ENCODE measurements at regions not wholly inside any gene's neighbourhood (a gene's known extent, or its start where the extent isn't known, plus 50 kb on each side); places are given as distances from the start of the nearest gene placed in this dataset.

GRCh38 chr22:25452116-25452700, 112.3 kb upstream of the GRK3 start:
- TF ChIP-seq, protein P1, sequence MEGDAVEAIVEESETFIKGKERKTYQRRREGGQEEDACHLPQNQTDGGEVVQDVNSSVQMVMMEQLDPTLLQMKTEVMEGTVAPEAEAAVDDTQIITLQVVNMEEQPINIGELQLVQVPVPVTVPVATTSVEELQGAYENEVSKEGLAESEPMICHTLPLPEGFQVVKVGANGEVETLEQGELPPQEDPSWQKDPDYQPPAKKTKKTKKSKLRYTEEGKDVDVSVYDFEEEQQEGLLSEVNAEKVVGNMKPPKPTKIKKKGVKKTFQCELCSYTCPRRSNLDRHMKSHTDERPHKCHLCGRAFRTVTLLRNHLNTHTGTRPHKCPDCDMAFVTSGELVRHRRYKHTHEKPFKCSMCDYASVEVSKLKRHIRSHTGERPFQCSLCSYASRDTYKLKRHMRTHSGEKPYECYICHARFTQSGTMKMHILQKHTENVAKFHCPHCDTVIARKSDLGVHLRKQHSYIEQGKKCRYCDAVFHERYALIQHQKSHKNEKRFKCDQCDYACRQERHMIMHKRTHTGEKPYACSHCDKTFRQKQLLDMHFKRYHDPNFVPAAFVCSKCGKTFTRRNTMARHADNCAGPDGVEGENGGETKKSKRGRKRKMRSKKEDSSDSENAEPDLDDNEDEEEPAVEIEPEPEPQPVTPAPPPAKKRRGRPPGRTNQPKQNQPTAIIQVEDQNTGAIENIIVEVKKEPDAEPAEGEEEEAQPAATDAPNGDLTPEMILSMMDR (IDR thresholded peaks at IDR 0.05; ENCODE audit: poor library complexity, severe bottlenecking), result no peak
- TF ChIP-seq RAD21 (conservative IDR thresholded peaks at IDR 0.05), result no peak
- TF ChIP-seq POLR2AphosphoS5 (IDR thresholded peaks at IDR 0.05), result no peak
- no peak for TF ChIP-seq EZH2 (IDR thresholded peaks at IDR 0.05; ENCODE audit: borderline replicate concordance, insufficient read depth, low read length, poor library complexity, severe bottlenecking)
- TF ChIP-seq EP300 (conservative IDR thresholded peaks at IDR 0.05; ENCODE audit: poor library complexity, severe bottlenecking), result no peak
- no peak for TF ChIP-seq MXI1 (conservative IDR thresholded peaks at IDR 0.05; ENCODE audit: poor library complexity, severe bottlenecking)
- TF ChIP-seq, protein P2, sequence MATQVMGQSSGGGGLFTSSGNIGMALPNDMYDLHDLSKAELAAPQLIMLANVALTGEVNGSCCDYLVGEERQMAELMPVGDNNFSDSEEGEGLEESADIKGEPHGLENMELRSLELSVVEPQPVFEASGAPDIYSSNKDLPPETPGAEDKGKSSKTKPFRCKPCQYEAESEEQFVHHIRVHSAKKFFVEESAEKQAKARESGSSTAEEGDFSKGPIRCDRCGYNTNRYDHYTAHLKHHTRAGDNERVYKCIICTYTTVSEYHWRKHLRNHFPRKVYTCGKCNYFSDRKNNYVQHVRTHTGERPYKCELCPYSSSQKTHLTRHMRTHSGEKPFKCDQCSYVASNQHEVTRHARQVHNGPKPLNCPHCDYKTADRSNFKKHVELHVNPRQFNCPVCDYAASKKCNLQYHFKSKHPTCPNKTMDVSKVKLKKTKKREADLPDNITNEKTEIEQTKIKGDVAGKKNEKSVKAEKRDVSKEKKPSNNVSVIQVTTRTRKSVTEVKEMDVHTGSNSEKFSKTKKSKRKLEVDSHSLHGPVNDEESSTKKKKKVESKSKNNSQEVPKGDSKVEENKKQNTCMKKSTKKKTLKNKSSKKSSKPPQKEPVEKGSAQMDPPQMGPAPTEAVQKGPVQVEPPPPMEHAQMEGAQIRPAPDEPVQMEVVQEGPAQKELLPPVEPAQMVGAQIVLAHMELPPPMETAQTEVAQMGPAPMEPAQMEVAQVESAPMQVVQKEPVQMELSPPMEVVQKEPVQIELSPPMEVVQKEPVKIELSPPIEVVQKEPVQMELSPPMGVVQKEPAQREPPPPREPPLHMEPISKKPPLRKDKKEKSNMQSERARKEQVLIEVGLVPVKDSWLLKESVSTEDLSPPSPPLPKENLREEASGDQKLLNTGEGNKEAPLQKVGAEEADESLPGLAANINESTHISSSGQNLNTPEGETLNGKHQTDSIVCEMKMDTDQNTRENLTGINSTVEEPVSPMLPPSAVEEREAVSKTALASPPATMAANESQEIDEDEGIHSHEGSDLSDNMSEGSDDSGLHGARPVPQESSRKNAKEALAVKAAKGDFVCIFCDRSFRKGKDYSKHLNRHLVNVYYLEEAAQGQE (IDR thresholded peaks at IDR 0.05; ENCODE audit: borderline replicate concordance), result no peak
